LNCAP (cell line): ENCODE measurements at regions not wholly inside any gene's neighbourhood (a gene's known extent, or its start where the extent isn't known, plus 50 kb on each side); places are given as distances from the start of the nearest gene placed in this dataset.

ENCODE experiments used
- CTCF ChIP-seq: fragments of 450-650 bp; IDR thresholded peaks from 2 replicates; pipeline ENCODE4 v1.5.1; 2017; ENCODE audit warnings: mild to moderate bottlenecking

DNA sequence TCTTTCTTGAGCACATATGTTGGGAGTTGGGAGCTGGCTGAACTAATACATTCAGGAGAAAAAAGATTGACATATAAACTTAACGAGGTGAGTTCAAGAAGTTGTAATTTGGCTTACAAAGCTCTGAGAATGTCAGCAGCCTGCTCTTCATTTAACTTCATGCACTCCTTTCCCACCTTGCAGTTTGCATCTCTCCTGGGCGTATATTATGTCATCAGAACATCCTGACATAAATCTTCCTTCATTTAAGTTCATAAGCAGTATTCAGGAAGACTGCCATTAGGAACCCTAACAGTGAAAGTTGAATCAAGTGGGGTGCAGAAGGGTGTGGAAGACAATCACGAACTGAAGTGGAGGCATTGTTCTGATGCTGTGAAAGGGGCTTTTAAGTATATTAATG, 288.1 kb downstream of the ARPP21 start:
- no peak for TF ChIP-seq CTCF

DNA sequence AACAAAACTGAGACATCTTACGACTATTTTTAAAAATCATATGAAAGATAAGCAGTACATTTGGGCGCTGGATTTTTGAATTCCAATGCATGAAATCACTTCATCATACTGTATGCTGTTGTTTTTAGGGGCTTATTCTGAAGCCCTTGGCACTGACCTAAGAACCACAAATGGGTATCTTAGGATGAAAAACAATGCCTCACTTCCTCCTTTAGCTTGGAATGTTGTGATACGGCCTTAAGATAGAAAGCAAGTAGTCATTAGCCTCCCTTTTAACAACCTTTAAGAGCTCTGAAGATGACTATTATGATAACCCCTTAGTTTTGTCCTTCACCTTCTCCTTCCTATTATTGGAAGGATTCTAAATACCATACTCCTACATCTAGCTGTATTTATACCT, 289.8 kb downstream of the ARPP21 start:
- TF ChIP-seq CTCF, result no peak

DNA sequence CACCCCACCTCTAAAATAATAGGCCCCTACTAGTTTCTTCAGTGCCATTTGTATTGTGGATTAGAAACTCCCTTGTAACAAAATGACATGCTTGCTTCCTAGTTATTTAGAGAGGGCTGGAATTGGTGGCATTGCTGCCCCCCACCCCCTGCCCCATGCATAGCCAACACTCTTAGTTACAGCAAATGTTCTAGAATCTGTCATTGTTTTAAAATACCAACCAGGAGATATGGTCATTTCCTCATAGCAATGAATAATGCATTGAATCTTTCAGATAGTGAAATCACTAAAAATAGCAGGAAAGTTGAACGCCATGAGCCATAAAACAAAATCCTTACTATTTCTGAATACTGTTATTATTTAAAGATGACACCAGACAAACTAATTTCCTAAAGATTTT, 292.5 kb downstream of the ARPP21 start:
- no peak for TF ChIP-seq CTCF

- TF ChIP-seq CTCF, result no peak
Measured at GRCh38 chr3:35932995-35933394, 293.7 kb downstream of the ARPP21 start.

DNA sequence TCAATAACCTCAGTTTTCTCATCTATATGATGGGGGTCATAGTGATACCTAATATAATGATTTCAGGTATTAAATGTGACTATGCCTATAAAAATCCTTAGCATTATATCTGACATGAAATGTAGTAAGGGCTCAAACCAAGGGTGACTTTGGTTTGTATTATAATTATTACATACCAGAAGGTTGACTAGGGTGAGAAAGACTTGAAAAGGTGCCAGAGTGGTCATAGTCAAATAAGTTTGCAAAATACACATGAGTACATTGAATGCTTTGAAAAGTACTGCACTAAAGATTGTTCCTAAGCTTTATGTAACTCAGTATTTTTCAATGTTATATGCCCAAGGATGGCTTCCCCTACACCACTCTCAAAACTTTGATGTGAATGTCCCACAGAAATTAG, 297.2 kb downstream of the ARPP21 start:
- TF ChIP-seq CTCF, result no peak

DNA sequence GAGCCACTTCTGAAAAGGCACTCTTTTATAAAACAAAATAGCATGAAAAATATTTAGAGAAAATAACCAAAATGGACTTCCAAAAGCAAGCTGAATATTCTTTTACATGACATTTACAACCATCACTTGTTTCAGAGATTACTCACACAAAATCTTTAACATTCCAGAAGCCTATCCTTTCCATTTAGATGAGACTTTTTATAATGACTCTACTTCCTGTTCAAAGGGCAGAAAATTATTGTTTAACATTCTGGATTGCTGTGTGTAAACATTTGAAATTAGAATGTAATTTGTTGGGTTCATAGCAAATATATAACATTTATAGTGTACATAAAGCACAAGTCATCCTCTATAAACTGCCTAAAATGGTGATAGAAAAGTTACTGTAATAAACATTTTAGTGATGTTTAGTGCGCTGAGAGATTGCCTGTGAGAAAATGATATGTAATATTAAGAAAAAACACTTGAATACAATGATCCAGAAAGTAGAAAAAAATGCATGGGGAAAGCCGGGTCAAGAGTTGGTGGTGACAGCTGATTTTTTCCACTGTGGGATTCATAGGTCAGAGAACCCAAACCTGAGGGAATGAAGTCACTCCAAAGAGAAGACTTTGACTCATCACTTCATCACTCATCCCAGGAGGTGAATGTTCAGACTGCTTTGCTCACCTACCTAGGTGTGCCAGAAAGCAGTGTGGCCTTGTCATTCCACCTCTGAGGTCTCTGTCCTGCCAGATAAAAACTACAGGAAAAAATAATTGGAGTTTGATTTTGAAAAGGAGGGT, 305.8 kb downstream of the ARPP21 start:
- no peak for TF ChIP-seq CTCF

DNA sequence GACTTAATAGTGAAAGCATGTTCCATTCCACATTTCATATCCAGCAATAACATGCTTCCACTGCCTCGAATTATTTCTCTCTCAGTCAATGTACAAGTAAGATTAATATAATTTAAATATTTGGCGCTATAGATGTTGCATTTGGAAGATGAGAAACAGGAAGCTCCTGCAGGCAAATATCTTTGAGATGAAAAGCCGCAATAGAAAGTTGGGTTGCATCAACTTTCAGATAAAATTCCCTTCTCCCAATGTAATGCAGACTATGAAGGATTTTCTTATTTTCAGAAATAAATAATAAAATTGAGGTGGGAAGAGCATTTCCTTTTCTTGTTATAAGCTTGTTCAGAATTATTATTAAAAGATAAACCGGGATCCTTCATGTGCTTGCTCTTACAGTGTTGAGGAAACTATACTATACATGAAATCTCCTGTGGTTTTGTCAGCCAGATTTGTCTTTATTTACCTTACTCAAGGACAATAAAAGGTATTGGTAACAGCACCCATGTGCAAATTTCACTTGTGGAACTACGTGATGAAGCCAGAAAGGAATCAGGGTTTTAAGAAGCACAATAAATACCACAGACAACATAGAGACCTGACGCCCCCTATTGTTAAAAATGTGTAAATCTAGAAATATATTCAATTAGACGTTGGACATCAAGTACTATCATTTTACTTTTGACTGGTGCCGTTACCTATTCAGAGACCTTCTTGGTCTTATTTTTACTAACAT, 307.0 kb downstream of the ARPP21 start:
- peak; percentile 49; the same call in 1 of the 2 replicates for TF ChIP-seq CTCF
